Activated CD8-positive, alpha-beta memory T cell treated with anti-CD3 and anti-CD28 coated beads for 24 hours (primary cell): ENCODE measurements at regions not wholly inside any gene's neighbourhood (a gene's known extent, or its start where the extent isn't known, plus 50 kb on each side); places are given as distances from the start of the nearest gene placed in this dataset.
"Not testable (repeated sequence)": the region's sequence is repeated elsewhere in the genome, so short reads cannot be mapped to it uniquely, and the experiment has no call there.

Experiments used
- DNase-seq: peaks from one replicate; pipeline ENCODE4 v3.0.0-alpha.2; 2020

- peak; percentile 95 for DNase-seq
Observed at GRCh38 chr9:124126648-124127646, 115.4 kb downstream of the LHX2 start.

DNA sequence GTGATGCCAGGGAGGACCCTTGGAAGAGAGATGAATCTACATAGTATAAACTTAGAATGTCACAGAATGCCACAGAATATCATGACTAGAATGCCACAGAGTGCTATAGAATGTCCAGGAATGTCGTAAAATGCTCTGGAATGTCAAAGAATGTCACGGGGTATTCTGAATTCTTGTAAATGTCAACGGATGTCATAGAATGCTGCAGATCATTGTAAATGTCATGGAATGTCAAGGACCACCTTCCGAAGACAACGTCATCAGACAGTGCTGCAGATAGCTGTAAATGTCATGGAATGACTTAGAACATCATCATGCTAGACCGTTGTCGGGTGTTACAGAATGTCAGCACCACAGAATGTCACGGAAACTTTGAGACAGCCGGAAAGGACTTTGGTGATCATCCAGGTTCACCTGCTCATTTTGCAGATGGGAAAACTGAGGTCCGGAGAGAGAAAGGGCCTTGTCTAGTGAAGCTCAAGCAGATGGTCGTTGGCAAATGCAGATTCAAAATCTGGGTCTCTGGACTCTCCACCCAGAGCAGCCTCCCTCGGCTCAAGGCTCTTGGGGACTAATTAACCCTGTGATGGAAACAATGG is 117.1 kb downstream of the LHX2 start:
- DNase-seq: no peak

DNA sequence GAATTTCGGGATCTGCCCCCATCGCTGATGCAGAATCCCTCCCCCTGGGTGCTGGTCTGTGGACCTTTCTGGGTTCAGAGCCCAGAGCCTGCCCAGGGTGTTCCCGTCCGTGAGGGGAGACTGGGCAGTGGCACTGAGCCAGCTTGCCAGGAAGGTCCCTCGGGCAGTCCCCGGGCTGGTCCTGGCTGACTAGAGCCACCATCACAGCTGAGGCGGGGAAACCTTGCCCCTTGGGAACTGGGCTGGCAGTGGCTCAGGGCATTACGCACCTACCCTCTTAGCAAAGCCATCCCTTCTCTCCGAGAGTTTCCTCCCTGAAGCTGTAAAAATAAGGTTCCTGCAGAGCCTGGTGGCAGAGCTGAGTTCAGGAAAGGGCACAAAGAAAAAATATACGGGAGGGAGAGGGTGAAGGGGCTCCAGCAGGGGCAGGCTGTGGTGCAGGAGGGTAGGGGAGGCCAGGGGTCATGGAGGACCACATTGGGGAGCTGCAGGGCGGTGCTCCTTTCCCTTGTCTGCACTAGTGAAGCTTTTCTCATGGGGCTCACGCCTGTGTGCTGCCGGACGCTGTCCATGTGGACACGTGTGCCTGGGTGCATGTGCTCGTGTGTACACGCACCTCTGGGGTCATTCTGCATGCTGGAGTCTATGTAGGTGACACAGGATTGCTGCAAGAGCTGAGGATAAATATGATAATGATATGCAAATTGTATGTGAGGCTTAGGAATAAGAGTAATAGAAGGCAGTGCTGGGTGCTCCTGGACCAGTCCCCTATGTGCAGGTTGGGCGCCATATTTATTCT is 118.9 kb downstream of the LHX2 start:
- no peak for DNase-seq

DNA sequence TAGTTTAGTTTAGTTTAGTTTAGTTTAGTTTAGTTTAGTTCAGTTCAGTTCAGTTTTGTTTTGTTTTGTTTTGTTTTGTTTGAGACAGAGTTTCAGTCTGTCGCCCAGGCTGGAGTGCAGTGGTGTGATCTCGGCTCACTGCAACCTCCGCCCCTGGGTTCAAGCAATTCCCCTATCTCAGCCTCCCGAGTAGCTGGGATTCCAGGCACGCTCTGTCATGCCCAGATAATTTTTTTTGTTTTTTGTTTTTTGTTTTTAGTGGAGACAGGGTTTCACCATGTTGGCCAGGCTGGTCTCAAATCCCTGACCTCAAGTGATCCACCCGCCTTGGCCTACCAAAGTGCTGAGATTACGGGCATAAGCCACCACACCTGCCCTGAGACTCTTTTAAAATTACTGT is 120.0 kb downstream of the LHX2 start:
- not testable (repeated sequence) for DNase-seq

DNA sequence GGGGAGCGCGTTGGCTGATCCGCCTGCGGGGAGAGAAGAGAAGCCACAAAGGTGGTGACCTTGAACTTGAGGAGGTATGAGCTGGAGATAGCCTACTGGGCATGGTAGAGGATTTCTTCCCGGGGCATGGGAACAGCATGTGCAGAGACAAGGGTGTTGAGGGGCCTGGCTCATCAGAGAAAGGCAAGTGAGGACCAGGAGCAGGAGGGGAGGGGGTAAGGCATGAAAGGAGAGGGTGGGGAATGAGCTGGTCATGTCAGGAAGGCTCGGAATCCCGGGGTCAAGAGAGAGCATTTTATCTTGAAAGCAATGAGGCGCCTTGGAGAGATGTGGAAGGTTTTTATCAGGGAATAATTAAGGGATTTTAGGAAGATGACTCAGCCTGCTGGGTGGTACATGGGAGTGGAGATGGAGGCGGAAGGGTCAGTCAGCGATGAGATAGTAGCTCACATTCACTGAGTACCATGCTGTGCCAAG is 121.1 kb downstream of the LHX2 start:
- no peak for DNase-seq

- no peak for DNase-seq
Observed at GRCh38 chr9:124133727-124134126, 122.2 kb downstream of the LHX2 start.

GRCh38 chr9:124134526-124134925 is 123.0 kb downstream of the LHX2 start:
- no peak for DNase-seq

DNA sequence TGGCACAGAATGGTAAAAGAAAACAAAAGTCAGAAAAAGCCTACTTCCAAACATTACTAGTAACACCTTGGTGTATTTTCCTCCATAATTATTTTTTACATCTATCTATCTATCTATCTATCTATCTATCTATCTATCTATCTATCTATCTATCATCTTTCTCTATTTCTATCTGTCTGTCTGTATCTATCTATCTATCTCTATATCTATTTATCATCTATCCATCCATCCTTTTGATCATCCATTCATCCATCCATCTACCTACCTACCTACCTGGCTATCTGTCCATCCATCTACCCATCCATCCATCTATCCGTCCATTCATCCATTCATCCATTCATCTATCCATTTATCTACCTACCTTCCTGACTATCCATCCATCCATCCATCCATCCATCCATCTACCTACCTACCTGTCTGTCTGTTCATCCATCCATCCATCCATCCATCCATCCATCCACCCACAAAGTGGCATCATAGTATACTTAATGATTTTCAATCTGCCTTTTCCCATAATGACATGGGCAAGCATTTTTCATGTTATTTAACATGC is 121.9 kb upstream of the NEK6 start:
- no peak for DNase-seq

GRCh38 chr9:124137009-124137943 is 120.5 kb upstream of the NEK6 start:
- no peak for DNase-seq

GRCh38 chr9:124137944-124138335 is 119.8 kb upstream of the NEK6 start:
- no peak for DNase-seq

DNA sequence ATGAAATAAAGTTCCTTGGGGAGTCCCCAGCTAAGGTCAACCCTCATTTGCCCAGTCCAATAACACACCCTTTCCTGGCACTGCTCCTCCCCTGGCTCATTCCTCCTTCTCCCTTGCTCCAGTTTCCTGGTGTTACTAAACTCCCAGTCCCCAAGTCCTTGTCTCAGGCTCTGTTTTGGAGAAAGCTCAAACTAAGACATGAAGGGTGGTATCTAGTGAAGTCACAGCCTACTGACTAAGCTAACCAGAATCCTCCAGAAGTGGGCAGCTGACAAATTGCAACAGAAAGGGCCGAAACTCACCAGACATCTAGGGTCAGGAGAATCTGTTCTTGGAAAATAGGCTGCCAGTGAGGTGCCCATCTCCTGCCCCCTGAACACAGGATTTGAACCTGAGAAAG is 118.7 kb upstream of the NEK6 start:
- DNase-seq: no peak

DNA sequence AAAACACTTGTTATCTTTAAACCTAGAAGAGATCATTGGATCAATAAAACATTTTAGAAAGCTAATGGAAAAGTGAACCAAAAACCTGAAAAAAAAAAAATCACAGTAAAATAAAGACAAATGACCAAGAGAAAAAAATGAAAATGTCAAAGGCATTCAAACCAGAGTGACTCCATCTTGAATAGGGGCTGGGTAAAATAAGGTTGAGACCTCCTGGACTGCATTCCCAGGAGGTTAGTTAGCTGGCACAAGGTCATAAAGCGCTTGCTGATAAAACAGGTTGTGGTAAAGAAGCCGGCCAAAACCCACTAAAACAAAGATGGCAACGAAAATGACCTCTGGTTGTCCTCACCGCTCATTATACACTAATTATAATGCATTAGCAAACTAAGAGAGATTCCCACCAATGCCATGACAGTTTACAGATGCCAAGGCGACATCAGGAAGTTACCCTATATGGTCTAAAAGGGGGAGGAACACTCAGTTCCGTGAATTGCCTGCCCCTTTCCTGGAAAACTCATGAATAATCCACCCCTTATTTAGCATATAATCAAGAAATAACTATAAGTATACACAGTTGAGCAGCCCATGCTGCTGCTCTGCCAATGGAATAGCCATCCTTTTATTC is 116.7 kb upstream of the NEK6 start:
- DNase-seq: no peak

DNA sequence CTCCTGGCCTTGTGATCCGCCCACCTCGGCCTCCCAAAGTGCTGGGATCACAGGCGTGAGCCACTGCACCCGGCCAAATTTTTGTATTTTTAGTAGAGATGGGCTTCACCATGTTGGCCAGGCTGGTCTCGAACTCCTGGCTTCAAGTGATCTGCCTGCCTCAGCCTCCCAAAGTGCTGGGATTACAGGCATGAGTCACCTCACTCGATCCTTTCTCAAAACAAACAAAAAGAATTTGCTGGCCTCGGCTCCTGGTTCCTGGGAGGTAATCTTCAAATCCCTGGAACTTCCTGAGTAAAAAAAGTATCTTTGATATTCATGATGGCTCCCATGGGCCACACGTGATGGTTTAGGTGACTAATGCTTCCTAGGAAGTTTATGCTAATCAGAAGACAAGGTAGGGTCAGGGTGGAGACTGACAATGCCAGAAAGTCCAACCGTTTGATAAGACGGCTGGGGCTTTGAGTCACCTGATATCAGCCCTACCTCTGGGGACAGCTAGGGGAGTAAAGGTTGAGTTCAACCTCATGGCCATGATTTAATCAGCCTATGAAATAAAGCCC is 113.1 kb upstream of the NEK6 start:
- not testable (repeated sequence) for DNase-seq

DNA sequence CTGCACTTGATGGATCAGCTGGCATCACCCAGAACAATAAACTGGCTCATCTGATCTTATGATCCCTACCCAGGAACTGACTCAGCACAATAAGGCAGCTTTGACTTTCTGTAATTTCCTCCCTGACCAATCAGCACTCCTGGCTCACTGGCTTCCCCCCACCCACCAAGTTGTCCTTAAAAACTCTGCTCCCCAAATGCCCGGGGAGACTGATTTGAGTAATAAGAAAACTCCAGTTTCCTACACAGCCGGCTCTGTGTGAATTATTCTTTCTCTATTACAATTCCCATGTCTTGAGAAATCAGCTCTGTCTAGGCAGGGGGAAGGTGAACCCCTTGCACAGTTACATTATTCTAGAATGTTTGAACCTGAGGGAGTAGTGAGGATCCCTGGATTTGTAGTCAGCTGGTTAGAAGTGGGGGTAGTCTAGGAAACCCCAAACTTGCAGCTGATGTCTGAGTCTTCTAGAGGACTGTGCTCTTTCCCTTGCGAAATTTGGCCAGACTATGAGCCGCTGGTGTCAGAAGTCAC is 111.7 kb upstream of the NEK6 start:
- DNase-seq: no peak

- DNase-seq: no peak
Observed at GRCh38 chr9:124149992-124150391, 107.8 kb upstream of the NEK6 start.

DNA sequence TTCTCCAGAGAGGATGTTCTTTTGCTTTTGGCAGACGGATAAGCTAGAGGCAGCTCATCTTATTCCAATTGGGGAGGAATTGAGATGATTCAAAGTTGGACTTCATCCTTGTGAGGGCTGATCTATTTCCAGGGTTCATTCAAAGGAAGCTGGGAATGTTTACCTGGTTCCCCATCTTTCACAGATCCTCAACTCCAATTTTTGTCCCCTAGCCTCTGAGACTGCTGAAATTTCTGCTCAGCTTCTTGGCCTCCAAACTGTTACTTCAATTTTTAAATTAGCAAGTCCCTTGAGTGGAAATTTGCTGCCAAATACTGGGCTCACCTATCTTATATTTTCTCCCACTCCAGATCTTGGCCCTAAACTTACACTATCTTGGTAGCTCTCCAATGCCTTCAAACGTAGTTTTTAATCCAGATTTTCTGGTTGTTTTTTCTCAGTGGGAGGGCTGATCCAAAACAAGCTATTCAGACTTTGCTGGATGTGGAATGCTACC is 93.9 kb upstream of the NEK6 start:
- DNase-seq: no peak

DNA sequence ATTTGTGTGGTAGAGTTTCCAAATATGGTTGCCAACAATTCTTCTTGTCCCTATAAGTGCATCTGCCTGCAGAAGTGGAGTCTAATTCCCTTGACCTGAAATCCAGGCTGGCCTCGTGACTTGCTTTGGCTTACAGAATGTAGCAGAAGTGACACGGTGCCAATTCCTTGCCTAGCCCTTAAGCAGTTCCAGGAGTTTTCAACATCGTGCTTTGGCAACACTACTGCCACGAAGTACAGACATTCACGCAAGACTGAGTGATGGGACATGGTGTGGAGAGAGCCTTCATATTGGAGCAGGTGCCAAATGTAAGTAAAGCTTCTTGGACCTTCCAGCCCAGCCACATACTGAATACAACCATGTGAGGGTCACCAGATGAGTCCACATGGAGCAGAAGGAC is 92.9 kb upstream of the NEK6 start:
- no peak for DNase-seq

DNA sequence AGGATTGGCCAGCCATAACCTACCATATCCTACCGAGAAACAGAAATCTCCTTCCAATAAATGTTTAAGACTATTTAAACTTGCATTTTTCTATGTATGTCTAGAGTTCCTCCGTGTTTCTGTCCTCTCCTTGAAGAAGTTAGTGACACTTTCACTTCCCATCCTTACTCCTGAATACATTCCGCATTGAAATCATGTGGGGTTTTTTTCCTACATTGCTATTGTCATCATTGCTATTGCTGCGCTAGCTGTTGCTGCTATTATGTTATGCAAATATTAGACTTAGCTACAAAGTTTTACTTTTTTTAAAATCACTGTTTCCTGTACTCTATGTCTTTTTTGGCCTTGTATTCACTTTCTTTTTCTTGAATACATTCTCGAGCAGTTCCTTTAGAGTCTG is 83.3 kb upstream of the NEK6 start:
- DNase-seq: no peak

- not testable (repeated sequence) for DNase-seq
Observed at GRCh38 chr9:124177522-124177921, 80.2 kb upstream of the NEK6 start.
